HEK293 (cell line): ENCODE measurements at regions not wholly inside any gene's neighbourhood (a gene's known extent, or its start where the extent isn't known, plus 50 kb on each side); places are given as distances from the start of the nearest gene placed in this dataset.

Experiments
- CTCF ChIA-PET: fragments of 350-600 bp; formaldehyde crosslinking; extraction: SDS; loops from one replicate; lab custom pipeline; 2021; ENCODE audit warnings: antibody characterized with exemption; lab: Yijun Ruan, JAX
- POLR2A ChIA-PET: fragments of 300-600 bp; formaldehyde crosslinking; extraction: SDS; loops from one replicate; lab custom pipeline; 2020; ENCODE audit warnings: antibody characterized with exemption, inconsistent platforms; lab: Yijun Ruan, JAX
- H3K27ac ChIP-seq: fragments of 200-500 bp; sonication (Bioruptor generic); 2 replicates; pipeline ENCODE4 v1.5.1; 2014; ENCODE audit warnings: low read depth, low read length, control low read depth, inconsistent platforms; ENCODE audit errors: extremely low read depth
- H3K36me3 ChIP-seq, 2 experiments: fragments of 200-500 bp in 1 of 2; sonication (Bioruptor generic) in 1 of 2; 1 replicate in 1 of 2; 2 replicates in 1 of 2; pipeline ENCODE4 v1.5.1; 2014 to 2017; ENCODE audit warnings: inconsistent platforms in 2 of 2, low read length in 2 of 2; ENCODE audit not compliant: control insufficient read depth in 2 of 2, insufficient read depth in 1 of 2
- H3K4me1 ChIP-seq: fragments of 200-500 bp; sonication (Bioruptor generic); 2 replicates; pipeline ENCODE4 v1.5.1; 2014; ENCODE audit warnings: mild to moderate bottlenecking, low read length, inconsistent platforms; ENCODE audit not compliant: control insufficient read depth, insufficient read depth
- H3K4me3 ChIP-seq: 2 replicates; pipeline ENCODE4 v1.5.1; 2011; ENCODE audit warnings: low read depth, mild to moderate bottlenecking, control low read depth, low read length, moderate library complexity
- H3K9me3 ChIP-seq: fragments of 200-500 bp; sonication (Bioruptor generic); 2 replicates; pipeline ENCODE4 v1.5.1; 2014; ENCODE audit warnings: low read depth, low read length, inconsistent platforms; ENCODE audit not compliant: control insufficient read depth, insufficient read depth
- BCL11B ChIP-seq: fragments of 450-650 bp; formaldehyde crosslinking; IDR thresholded peaks from 2 replicates; pipeline ENCODE4 v1.5.1; 2016; ENCODE audit warnings: low read depth, missing biosample characterization, missing genetic modification characterization
- GLIS1 ChIP-seq: fragments of 450-650 bp; formaldehyde crosslinking; IDR thresholded peaks from 2 replicates; pipeline ENCODE4 v1.5.1; 2016; ENCODE audit warnings: missing biosample characterization, missing genetic modification characterization
- KLF1 ChIP-seq: fragments of 450-650 bp; formaldehyde crosslinking; IDR thresholded peaks from 2 replicates; pipeline ENCODE4 v1.5.1; 2016; ENCODE audit warnings: missing biosample characterization, missing genetic modification characterization
- KLF7 ChIP-seq: fragments of 450-650 bp; formaldehyde crosslinking; IDR thresholded peaks from 2 replicates; pipeline ENCODE4 v1.5.1; 2016; ENCODE audit warnings: missing biosample characterization, missing genetic modification characterization, borderline replicate concordance
- OSR2 ChIP-seq: fragments of 450-650 bp; formaldehyde crosslinking; IDR thresholded peaks from 2 replicates; pipeline ENCODE4 v1.5.1; 2016; ENCODE audit warnings: missing biosample characterization, missing genetic modification characterization
- SALL2 ChIP-seq: fragments of 450-650 bp; formaldehyde crosslinking; IDR thresholded peaks from 2 replicates; pipeline ENCODE4 v1.5.0; 2017; ENCODE audit warnings: missing biosample characterization, mild to moderate bottlenecking, missing genetic modification characterization, borderline replicate concordance
- SP7 ChIP-seq: fragments of 450-650 bp; formaldehyde crosslinking; IDR thresholded peaks from 2 replicates; pipeline ENCODE4 v1.5.1; 2016; ENCODE audit warnings: missing biosample characterization, missing genetic modification characterization
- WT1 ChIP-seq: fragments of 450-650 bp; formaldehyde crosslinking; IDR thresholded peaks from 2 replicates; pipeline ENCODE4 v1.5.1; 2016; ENCODE audit warnings: missing biosample characterization, missing genetic modification characterization
- ZFHX2 ChIP-seq: fragments of 450-650 bp; formaldehyde crosslinking; conservative IDR thresholded peaks from 2 replicates; pipeline ENCODE4 v1.5.1; 2016; ENCODE audit warnings: missing biosample characterization, missing genetic modification characterization
- ZIC2 ChIP-seq: fragments of 450-650 bp; formaldehyde crosslinking; IDR thresholded peaks from 2 replicates; pipeline ENCODE4 v1.5.1; 2016; ENCODE audit warnings: missing biosample characterization, missing genetic modification characterization
- ZNF121 ChIP-seq: fragments of 450-650 bp; formaldehyde crosslinking; IDR thresholded peaks from 2 replicates; pipeline ENCODE4 v1.5.1; 2016; ENCODE audit warnings: missing biosample characterization, missing genetic modification characterization
- ZNF157 ChIP-seq: fragments of 450-650 bp; formaldehyde crosslinking; IDR thresholded peaks from 2 replicates; pipeline ENCODE4 v1.5.1; 2016; ENCODE audit warnings: missing biosample characterization, missing genetic modification characterization
- ZNF184 ChIP-seq: fragments of 450-650 bp; IDR thresholded peaks from 2 replicates; pipeline ENCODE4 v1.5.1; 2018; ENCODE audit warnings: missing biosample characterization, mild to moderate bottlenecking, missing genetic modification characterization
- ZNF354C ChIP-seq: fragments of 450-650 bp; formaldehyde crosslinking; IDR thresholded peaks from 2 replicates; pipeline ENCODE4 v1.5.1; 2016; ENCODE audit warnings: missing biosample characterization, missing genetic modification characterization, low read depth, borderline replicate concordance
- ZNF423 ChIP-seq: fragments of 450-650 bp; formaldehyde crosslinking; IDR thresholded peaks from 2 replicates; pipeline ENCODE4 v1.5.1; 2016; ENCODE audit warnings: missing biosample characterization, missing genetic modification characterization
- ZNF548 ChIP-seq: fragments of 450-650 bp; formaldehyde crosslinking; IDR thresholded peaks from 2 replicates; pipeline ENCODE4 v1.5.1; 2016; ENCODE audit warnings: missing biosample characterization, missing genetic modification characterization
- ZNF596 ChIP-seq: fragments of 450-650 bp; IDR thresholded peaks from 2 replicates; pipeline ENCODE4 v1.5.0; 2018; ENCODE audit warnings: missing biosample characterization, mild to moderate bottlenecking, missing genetic modification characterization, moderate library complexity
- TF ChIP-seq, protein P1 (sequence below): fragments of 450-650 bp; formaldehyde crosslinking; IDR thresholded peaks from 2 replicates; pipeline ENCODE4 v1.5.1; 2016; ENCODE audit warnings: missing biosample characterization, missing genetic modification characterization
- TF ChIP-seq, protein P2 (sequence below): fragments of 450-650 bp; formaldehyde crosslinking; IDR thresholded peaks from 2 replicates; pipeline ENCODE4 v1.5.1; 2016; ENCODE audit warnings: missing biosample characterization, missing genetic modification characterization

DNA sequence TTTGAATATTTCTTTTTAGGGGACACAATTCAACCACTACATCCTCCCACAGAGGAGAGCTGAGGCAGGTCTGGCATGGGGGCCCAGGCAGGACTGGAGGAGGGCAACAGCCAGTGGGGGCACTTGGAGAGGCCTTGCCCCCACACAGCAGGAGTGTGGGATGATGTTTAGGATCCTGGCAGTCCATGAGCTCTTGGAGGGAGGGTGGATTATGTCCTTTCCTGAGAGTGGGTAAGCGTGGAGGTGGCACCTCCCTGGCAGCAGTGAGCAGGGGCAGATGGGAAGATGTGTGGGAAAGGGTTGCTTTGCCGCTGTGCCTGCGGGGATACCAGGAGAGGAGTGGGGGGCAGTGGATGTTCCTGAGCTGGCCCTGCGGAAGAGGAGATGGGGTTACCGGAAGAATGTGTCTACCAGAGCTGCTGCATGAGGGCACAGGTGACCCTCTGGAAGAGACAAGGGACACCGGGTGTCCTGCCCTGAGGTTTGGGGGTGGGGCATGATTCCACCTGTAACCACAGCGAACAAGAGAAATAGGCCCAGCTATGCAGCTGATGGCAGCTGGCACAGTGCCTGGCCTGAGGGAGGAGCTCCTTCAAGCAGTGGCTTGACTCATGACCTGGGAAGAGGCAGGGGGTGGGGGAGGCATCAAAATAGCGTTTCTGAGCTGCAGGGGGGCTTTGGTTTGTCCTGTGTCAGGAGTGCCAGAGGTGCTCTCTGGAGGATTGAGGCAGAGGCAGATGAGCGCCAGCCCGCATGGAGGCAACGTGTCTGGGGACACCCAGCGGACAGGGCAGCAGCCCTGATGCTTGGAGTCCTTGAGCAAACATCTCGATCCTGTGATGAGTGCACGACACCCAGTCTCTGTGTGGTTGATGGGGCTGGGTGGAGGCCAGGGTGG lies 123.9 kb upstream of the TMPRSS2 start (continued):
- TF ChIP-seq, protein P1, sequence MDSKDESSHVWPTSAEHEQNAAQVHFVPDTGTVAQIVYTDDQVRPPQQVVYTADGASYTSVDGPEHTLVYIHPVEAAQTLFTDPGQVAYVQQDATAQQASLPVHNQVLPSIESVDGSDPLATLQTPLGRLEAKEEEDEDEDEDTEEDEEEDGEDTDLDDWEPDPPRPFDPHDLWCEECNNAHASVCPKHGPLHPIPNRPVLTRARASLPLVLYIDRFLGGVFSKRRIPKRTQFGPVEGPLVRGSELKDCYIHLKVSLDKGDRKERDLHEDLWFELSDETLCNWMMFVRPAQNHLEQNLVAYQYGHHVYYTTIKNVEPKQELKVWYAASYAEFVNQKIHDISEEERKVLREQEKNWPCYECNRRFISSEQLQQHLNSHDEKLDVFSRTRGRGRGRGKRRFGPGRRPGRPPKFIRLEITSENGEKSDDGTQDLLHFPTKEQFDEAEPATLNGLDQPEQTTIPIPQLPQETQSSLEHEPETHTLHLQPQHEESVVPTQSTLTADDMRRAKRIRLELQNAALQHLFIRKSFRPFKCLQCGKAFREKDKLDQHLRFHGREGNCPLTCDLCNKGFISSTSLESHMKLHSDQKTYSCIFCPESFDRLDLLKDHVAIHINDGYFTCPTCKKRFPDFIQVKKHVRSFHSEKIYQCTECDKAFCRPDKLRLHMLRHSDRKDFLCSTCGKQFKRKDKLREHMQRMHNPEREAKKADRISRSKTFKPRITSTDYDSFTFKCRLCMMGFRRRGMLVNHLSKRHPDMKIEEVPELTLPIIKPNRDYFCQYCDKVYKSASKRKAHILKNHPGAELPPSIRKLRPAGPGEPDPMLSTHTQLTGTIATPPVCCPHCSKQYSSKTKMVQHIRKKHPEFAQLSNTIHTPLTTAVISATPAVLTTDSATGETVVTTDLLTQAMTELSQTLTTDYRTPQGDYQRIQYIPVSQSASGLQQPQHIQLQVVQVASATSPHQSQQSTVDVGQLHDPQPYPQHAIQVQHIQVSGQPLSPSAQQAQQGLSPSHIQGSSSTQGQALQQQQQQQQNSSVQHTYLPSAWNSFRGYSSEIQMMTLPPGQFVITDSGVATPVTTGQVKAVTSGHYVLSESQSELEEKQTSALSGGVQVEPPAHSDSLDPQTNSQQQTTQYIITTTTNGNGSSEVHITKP (tag by site-specific recombination) = peak; percentile 37; the same call in 1 of the 2 replicates
- TF ChIP-seq ZIC2 (tag by site-specific recombination) (peak; percentile 81), ZNF121 (tag by site-specific recombination) (no peak), WT1 (tag by site-specific recombination) (0 out of 2 replicates have a peak, but pooled peaks have one; percentile 17), SALL2 (no peak), GLIS1 (tag by site-specific recombination) (peak; percentile 98), BCL11B (tag by site-specific recombination) (no peak), ZFHX2 (tag by site-specific recombination) (peak; percentile 98), ZNF354C (no peak), KLF7 (tag by site-specific recombination) (no peak), ZNF423 (tag by site-specific recombination) (peak; percentile 34; the same call in 1 of the 2 replicates), KLF1 (peak; percentile 95)
- TF ChIP-seq, protein P2, sequence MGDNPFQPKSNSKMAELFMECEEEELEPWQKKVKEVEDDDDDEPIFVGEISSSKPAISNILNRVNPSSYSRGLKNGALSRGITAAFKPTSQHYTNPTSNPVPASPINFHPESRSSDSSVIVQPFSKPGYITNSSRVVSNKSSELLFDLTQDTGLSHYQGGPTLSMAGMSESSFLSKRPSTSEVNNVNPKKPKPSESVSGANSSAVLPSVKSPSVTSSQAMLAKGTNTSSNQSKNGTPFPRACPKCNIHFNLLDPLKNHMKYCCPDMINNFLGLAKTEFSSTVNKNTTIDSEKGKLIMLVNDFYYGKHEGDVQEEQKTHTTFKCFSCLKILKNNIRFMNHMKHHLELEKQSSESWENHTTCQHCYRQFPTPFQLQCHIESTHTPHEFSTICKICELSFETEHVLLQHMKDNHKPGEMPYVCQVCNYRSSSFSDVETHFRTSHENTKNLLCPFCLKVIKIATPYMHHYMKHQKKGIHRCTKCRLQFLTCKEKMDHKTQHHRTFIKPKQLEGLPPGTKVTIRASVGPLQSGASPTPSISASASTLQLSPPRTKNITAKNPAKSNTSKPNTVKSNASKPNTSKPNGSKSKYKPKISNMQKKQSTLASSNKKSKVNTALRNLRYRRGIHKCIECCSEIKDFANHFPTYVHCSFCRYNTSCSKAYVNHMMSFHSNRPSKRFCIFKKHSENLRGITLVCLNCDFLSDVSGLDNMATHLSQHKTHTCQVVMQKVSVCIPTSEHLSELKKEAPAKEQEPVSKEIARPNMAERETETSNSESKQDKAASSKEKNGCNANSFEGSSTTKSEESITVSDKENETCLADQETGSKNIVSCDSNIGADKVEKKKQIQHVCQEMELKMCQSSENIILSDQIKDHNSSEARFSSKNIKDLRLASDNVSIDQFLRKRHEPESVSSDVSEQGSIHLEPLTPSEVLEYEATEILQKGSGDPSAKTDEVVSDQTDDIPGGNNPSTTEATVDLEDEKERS (tag by site-specific recombination) = no peak
- TF ChIP-seq, all 188 proteins: peak for 15

DNA sequence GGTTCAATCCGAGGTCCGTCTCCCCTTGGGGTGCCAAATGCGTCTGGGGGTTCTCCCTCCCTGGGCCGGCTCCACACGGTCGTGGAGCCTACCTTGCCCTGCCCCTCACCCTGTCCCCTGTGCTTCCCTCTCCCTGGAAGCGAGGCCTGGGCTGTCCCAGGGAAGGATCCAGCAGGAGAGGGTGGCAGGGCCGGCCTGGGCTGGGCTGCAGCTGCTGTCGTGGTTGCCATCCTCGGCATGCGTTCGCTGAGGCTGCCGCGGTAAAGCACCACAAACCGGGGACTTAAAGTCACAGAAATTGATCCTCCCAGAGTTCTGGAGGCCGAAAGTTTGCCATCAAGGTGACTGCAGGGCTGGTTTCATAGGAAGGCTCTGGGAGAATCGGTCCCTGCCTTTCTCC lies 123.0 kb upstream of the TMPRSS2 start:
- H3K36me3 ChIP-seq = no peaks in the 10 kb centered on the region; a peak in 1 of 3 replicates
- H3K4me3 ChIP-seq = no peak overlapping the region
- CTCF ChIA-PET = interaction anchor here (1.1 to 1.2 kb wide), 2 partner anchors 18 to 186 kb away, joined by 3 to 4 read pairs; no protein-coding TSS in a partner anchor
- no peak overlapping the region for H3K27ac ChIP-seq
- peaks cover 7% of the 10 kb centered on the region for H3K4me1 ChIP-seq
- TF ChIP-seq ZNF596 (tag by site-specific recombination) (no peak), ZNF548 (peak; percentile 56; the same call in 1 of the 2 replicates)
- TF ChIP-seq, all 188 proteins: peak for 1
- POLR2A ChIA-PET = no interaction called here
- peaks cover 4% of the 10 kb centered on the region; the same call in 1 of the 2 replicates for H3K9me3 ChIP-seq

DNA sequence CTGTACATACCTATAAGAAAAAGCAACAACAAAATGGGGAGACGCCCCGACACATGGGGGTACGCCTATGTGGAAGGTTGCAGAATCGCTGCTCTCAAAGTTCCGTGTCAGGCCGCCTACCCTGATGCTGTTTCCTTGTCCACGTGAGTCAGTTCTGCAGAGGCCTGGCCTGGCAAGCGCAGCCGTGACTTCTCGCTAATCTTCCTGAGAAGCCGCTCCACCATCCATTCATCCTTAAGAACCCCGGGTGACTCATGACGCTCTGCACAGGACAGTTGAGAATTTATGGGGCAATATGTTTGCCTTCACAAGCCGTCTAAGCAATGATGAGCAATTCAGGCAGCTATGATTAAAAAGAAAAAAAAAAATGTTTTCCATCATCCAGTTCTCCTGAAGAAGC lies 122.3 kb upstream of the TMPRSS2 start:
- H3K36me3 ChIP-seq = no peaks in the 10 kb centered on the region
- POLR2A ChIA-PET = no interaction called here
- no peak overlapping the region for H3K27ac ChIP-seq
- TF ChIP-seq OSR2 (tag by site-specific recombination) = peak; percentile 63
- peak; percentile 62; the same call in 1 of the 2 replicates for TF ChIP-seq ZNF184
- TF ChIP-seq SP7 = peak; percentile 35; the same call in 1 of the 2 replicates
- no peak for TF ChIP-seq ZNF157 (tag by site-specific recombination)
- no peak overlapping the region for H3K4me3 ChIP-seq
- peaks cover 4% of the 10 kb centered on the region; the same call in 1 of the 2 replicates for H3K9me3 ChIP-seq
- CTCF ChIA-PET = interaction anchor here (0.6 to 1.2 kb wide), 2 partner anchors 17 to 165 kb away, joined by 3 to 4 read pairs; no protein-coding TSS in a partner anchor
- peaks cover 7% of the 10 kb centered on the region for H3K4me1 ChIP-seq
